GM12801 (cell line): ENCODE measurements at regions not wholly inside any gene's neighbourhood (a gene's known extent, or its start where the extent isn't known, plus 50 kb on each side); places are given as distances from the start of the nearest gene placed in this dataset.

Experiments
- CTCF ChIP-seq: IDR thresholded peaks from one replicate; pipeline ENCODE4 v1.5.1; 2011; ENCODE audit warnings: control low read depth; ENCODE audit not compliant: insufficient read length; ENCODE audit errors: extremely low read depth

- TF ChIP-seq CTCF: no peak
Measured at GRCh38 chr11:11192541-11192940, 160.5 kb downstream of the CSNK2A3 start.

GRCh38 chr11:11189506-11189905 is 163.5 kb downstream of the CSNK2A3 start:
- no peak for TF ChIP-seq CTCF

GRCh38 chr11:11186249-11186648 is 166.8 kb downstream of the CSNK2A3 start:
- TF ChIP-seq CTCF: no peak

GRCh38 chr11:11182261-11182660 is 170.8 kb downstream of the CSNK2A3 start:
- no peak for TF ChIP-seq CTCF

GRCh38 chr11:11178671-11179638 is 174.1 kb downstream of the CSNK2A3 start:
- TF ChIP-seq CTCF: no peak

- no peak for TF ChIP-seq CTCF
Measured at GRCh38 chr11:11177156-11177808, 175.8 kb downstream of the CSNK2A3 start.

- no peak for TF ChIP-seq CTCF
Measured at GRCh38 chr11:11173316-11174025, 179.6 kb downstream of the CSNK2A3 start.
